HEK293T (cell line): ENCODE measurements at regions not wholly inside any gene's neighbourhood (a gene's known extent, or its start where the extent isn't known, plus 50 kb on each side); places are given as distances from the start of the nearest gene placed in this dataset.

Experiments used
- ARNT ChIP-seq: fragments of 450-650 bp; IDR thresholded peaks from 2 replicates; pipeline ENCODE4 v1.6.1; 2017; ENCODE audit warnings: mild to moderate bottlenecking
- ELF4 ChIP-seq: fragments of 450-650 bp; IDR thresholded peaks from 2 replicates; pipeline ENCODE4 v1.6.1; 2017; ENCODE audit warnings: antibody characterized with exemption
- FOXK2 ChIP-seq: fragments of 450-650 bp; IDR thresholded peaks from 2 replicates; pipeline ENCODE4 v1.6.1; 2016; ENCODE audit warnings: mild to moderate bottlenecking
- FOXM1 ChIP-seq: fragments of 450-650 bp; IDR thresholded peaks from 2 replicates; pipeline ENCODE4 v1.6.1; 2017; ENCODE audit warnings: mild to moderate bottlenecking, borderline replicate concordance
- HDGF ChIP-seq: fragments of 450-650 bp; IDR thresholded peaks from 2 replicates; pipeline ENCODE4 v1.6.1; 2017; ENCODE audit warnings: antibody characterized with exemption, borderline replicate concordance
- SP1 ChIP-seq: fragments of 450-650 bp; IDR thresholded peaks from 2 replicates; pipeline ENCODE4 v1.6.1; 2017
- SUZ12 ChIP-seq: fragments of 450-650 bp; IDR thresholded peaks from 2 replicates; pipeline ENCODE4 v1.6.1; 2016; ENCODE audit warnings: mild to moderate bottlenecking
- TARDBP ChIP-seq: fragments of 450-650 bp; IDR thresholded peaks from 2 replicates; pipeline ENCODE4 v1.6.1; 2016

- TF ChIP-seq ELF4 (no peak), ARNT (no peak), SP1 (no peak), FOXK2 (no peak), TARDBP (no peak), FOXM1 (no peak), HDGF (no peak), SUZ12 (no peak)
These were observed 658.2 kb upstream of the MKI67 start for GRCh38 chr10:128784444-128784843.
